GM12878 (cell line): ENCODE measurements at regions not wholly inside any gene's neighbourhood (a gene's known extent, or its start where the extent isn't known, plus 50 kb on each side); places are given as distances from the start of the nearest gene placed in this dataset.

Source experiments
- ATAC-seq: fragments of 200-7000 bp; cut with Tn5 transposase; 3 replicates; pipeline ENCODE4 v1.9.1; 2020; ENCODE audit warnings: mild to moderate bottlenecking, moderate library complexity
- BruUV-seq: library from RNA; stranded (reverse); fragments of 400-500 nt; replicated peaks from 2 replicates; lab custom pipeline; 2021; lab: Mats Ljungman, UMichigan
- CTCF ChIA-PET: fragments of 300-600 bp; sonication (Branson Sonifier 250); formaldehyde crosslinking; extraction: SDS; loops from one replicate; lab custom pipeline; 2021; ENCODE audit warnings: inconsistent platforms; lab: Yijun Ruan, JAX
- POLR2A ChIA-PET: fragments of 350-600 bp; formaldehyde crosslinking; extraction: SDS; loops from one replicate; lab custom pipeline; 2021; ENCODE audit warnings: inconsistent platforms; lab: Charles Lee
- RAD21 ChIA-PET: fragments of 300-600 bp; sonication (Branson Sonifier 250); formaldehyde crosslinking; loops from one replicate; lab custom pipeline; 2023; ENCODE audit warnings: antibody characterized with exemption; ENCODE audit not compliant: unreplicated experiment; lab: Charles Lee
- SMC1A ChIA-PET: fragments of 300-600 bp; sonication (Branson Sonifier 250); formaldehyde crosslinking; loops from one replicate; lab custom pipeline; 2023; ENCODE audit not compliant: unreplicated experiment, uncharacterized antibody; lab: Charles Lee
- DNase-seq: peaks from one replicate; pipeline ENCODE4 v3.0.0-alpha.2; 2011; ENCODE audit warnings: low read depth, low spot score
- FAIRE-seq: peaks from 3 replicates; lab custom pipeline; 2011; peaks lifted over from hg19 to GRCh38; lab: Jason Lieb, UNC
- H2AFZ ChIP-seq: 2 replicates; pipeline ENCODE4 v1.6.0; 2011; ENCODE audit warnings: low read depth, low read length, control low read depth; ENCODE audit not compliant: control insufficient read depth
- H3K27ac ChIP-seq: 2 replicates; pipeline ENCODE4 v1.5.1; 2011; ENCODE audit warnings: control low read depth; ENCODE audit not compliant: control insufficient read depth, insufficient read depth
- H3K27me3 ChIP-seq, 2 experiments: replicated peaks in 1 of 2; 2 replicates each; pipeline versions ENCODE4 v1.6.0 to v1.6.1; 2011; ENCODE audit warnings: low read length in 1 of 2; ENCODE audit not compliant: control insufficient read depth in 2 of 2, insufficient read depth in 2 of 2
- H3K36me3 ChIP-seq, 2 experiments: 2 replicates each; pipeline ENCODE4 v1.5.1; 2011; ENCODE audit warnings: low read length in 1 of 2; ENCODE audit not compliant: control insufficient read depth in 2 of 2, insufficient read depth in 2 of 2
- H3K4me1 ChIP-seq: 2 replicates; pipeline ENCODE4 v1.6.1; 2011; ENCODE audit warnings: mild to moderate bottlenecking, low read length, moderate library complexity, mixed read lengths; ENCODE audit not compliant: control insufficient read depth, insufficient read depth
- H3K4me2 ChIP-seq: 2 replicates; pipeline ENCODE4 v1.6.0; 2011; ENCODE audit warnings: control low read depth; ENCODE audit not compliant: control insufficient read depth, insufficient read depth
- H3K4me3 ChIP-seq: fragments of 200-600 bp; sonication (generic); 2 replicates; pipeline ENCODE4 v1.5.1; 2016
- H3K79me2 ChIP-seq: 2 replicates; pipeline ENCODE4 v1.6.0; 2011; ENCODE audit warnings: low read length; ENCODE audit not compliant: control insufficient read depth, insufficient read depth
- H3K9ac ChIP-seq: 2 replicates; pipeline ENCODE4 v1.8.0; 2011; ENCODE audit warnings: low read length, control low read depth, mixed read lengths; ENCODE audit not compliant: control insufficient read depth, insufficient read depth
- H3K9me3 ChIP-seq: replicated peaks from 3 replicates; pipeline ENCODE4 v1.5.1; 2011; ENCODE audit warnings: mild to moderate bottlenecking, low read length; ENCODE audit not compliant: control insufficient read depth, insufficient read depth
- H4K20me1 ChIP-seq: 2 replicates; pipeline ENCODE4 v1.6.0; 2011; ENCODE audit not compliant: control insufficient read depth, insufficient read depth
- ASH2L ChIP-seq: fragments of 300-600, 200-600 bp; sonication (generic); IDR thresholded peaks from 2 replicates; pipeline ENCODE4 v1.6.1; 2017; ENCODE audit warnings: low read depth, mild to moderate bottlenecking, borderline replicate concordance
- EED ChIP-seq: sonication (generic); IDR thresholded peaks from 2 replicates; pipeline ENCODE4 v1.6.1; 2016; ENCODE audit warnings: antibody characterized with exemption, low read depth
- ESRRA ChIP-seq: IDR thresholded peaks from 2 replicates; pipeline ENCODE4 v1.6.1; 2012; ENCODE audit warnings: mild to moderate bottlenecking, low read length, improper control_type of control experiment
- RCOR1 ChIP-seq: conservative IDR thresholded peaks from 2 replicates; pipeline ENCODE4 v1.6.1; 2012; ENCODE audit warnings: low read depth, low read length, improper control_type of control experiment
- SREBF1 ChIP-seq: IDR thresholded peaks from 2 replicates; pipeline ENCODE4 v1.6.1; 2012; ENCODE audit warnings: mild to moderate bottlenecking, low read length
- WGBS: methylation state at CpG from one replicate; pipeline ENCODE4 v1.1.6; 2016; ENCODE audit warnings: low lambda C conversion rate; ENCODE audit not compliant: insufficient replicate concordance, insufficient coverage; ENCODE audit errors: missing lambda C conversion rate; 5-methylcytosine and 5-hydroxymethylcytosine counted together
- in situ Hi-C: fragments of 300-500 bp; cut with MboI; formaldehyde crosslinking; loops from 9 replicates; pipeline ENCODE4 v1.14.3; 2018; ENCODE audit warnings: mixed read lengths
- intact Hi-C: fragments of 100-400 bp; cut with micrococcal nuclease; formaldehyde crosslinking; loops from one replicate; pipeline ENCODE4 v1.14.2; 2022; ENCODE audit not compliant: unreplicated experiment
- TF ChIP-seq, protein P1 (sequence below): fragments of 450-650 bp; conservative IDR thresholded peaks from 2 replicates; pipeline ENCODE4 v1.6.1; 2017; ENCODE audit warnings: mild to moderate bottlenecking, moderate library complexity
- TF ChIP-seq, protein P2 (sequence below): fragments of 450-650 bp; IDR thresholded peaks from 2 replicates; pipeline ENCODE4 v1.6.1; 2017; ENCODE audit warnings: low read depth, mild to moderate bottlenecking, moderate library complexity
- TF ChIP-seq, protein P3 (sequence below): fragments of 150-350 bp; IDR thresholded peaks from 2 replicates; pipeline ENCODE4 v1.6.1; 2014; ENCODE audit warnings: mild to moderate bottlenecking, low read depth, low read length
- TF ChIP-seq, protein P4 (sequence below): IDR thresholded peaks from 2 replicates; pipeline ENCODE4 v1.6.1; 2011; ENCODE audit warnings: low read depth, mild to moderate bottlenecking, low read length, moderate library complexity, borderline replicate concordance; ENCODE audit errors: extremely low read depth
- TF ChIP-seq, protein P5 (sequence below): fragments of 450-650 bp; formaldehyde crosslinking; IDR thresholded peaks from 2 replicates; pipeline ENCODE4 v1.5.0; 2022; ENCODE audit warnings: mild to moderate bottlenecking, missing genetic modification characterization

DNA sequence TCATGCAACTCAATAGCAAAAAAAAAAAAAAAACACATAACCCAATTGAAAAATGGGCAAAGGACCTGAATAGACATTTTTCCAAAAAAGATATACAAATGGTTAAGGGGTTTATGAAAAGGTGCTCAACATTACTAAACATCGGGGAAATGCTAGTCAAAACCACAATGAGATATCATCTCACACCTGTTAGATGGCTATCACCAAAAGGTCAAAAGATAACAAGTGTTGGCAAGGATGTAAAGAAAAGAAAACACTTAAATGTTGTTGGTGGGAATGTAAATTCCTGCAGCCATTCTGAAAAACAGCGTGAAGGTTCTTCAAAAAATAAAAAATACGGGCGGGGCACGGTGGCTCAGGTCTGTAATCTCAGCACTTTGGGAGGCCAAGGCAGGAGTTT, 112.4 kb upstream of the CAB39 start (continued):
- no peak for TF ChIP-seq ESRRA
- TF ChIP-seq, all 136 proteins: peak for 9

DNA sequence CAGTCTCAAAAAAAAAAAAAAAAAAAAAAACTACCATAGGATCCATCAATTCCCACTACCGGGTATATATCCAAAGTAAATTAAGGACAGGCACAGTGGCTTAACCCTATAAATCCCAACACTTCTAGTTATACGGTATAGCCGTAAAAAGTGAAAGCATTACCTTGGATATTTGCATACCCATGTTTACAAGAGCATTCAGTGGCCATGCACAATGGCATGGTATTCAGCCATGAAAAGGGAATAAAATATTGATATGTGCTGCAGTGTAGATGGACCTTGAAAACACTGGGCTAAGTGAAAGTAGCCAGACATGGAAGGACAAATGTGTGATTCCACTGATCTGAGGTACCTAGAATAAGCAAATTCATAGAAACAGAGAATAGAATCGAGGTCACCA, 111.8 kb upstream of the CAB39 start:
- no TSS peak for BruUV-seq
- H3K4me3 ChIP-seq: peak overlapping the region; percentile 30; the same call in 1 of the 2 replicates
- no peak for TF ChIP-seq EED
- TF ChIP-seq SREBF1: no peak
- TF ChIP-seq, protein P1, sequence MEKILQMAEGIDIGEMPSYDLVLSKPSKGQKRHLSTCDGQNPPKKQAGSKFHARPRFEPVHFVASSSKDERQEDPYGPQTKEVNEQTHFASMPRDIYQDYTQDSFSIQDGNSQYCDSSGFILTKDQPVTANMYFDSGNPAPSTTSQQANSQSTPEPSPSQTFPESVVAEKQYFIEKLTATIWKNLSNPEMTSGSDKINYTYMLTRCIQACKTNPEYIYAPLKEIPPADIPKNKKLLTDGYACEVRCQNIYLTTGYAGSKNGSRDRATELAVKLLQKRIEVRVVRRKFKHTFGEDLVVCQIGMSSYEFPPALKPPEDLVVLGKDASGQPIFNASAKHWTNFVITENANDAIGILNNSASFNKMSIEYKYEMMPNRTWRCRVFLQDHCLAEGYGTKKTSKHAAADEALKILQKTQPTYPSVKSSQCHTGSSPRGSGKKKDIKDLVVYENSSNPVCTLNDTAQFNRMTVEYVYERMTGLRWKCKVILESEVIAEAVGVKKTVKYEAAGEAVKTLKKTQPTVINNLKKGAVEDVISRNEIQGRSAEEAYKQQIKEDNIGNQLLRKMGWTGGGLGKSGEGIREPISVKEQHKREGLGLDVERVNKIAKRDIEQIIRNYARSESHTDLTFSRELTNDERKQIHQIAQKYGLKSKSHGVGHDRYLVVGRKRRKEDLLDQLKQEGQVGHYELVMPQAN: no peak
- no peak for TF ChIP-seq RCOR1
- TF ChIP-seq, protein P2, sequence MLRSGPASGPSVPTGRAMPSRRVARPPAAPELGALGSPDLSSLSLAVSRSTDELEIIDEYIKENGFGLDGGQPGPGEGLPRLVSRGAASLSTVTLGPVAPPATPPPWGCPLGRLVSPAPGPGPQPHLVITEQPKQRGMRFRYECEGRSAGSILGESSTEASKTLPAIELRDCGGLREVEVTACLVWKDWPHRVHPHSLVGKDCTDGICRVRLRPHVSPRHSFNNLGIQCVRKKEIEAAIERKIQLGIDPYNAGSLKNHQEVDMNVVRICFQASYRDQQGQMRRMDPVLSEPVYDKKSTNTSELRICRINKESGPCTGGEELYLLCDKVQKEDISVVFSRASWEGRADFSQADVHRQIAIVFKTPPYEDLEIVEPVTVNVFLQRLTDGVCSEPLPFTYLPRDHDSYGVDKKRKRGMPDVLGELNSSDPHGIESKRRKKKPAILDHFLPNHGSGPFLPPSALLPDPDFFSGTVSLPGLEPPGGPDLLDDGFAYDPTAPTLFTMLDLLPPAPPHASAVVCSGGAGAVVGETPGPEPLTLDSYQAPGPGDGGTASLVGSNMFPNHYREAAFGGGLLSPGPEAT: no peak
- TF ChIP-seq ASH2L: 0 out of 2 replicates have a peak, but pooled peaks have one; percentile 20
- TF ChIP-seq, protein P3, sequence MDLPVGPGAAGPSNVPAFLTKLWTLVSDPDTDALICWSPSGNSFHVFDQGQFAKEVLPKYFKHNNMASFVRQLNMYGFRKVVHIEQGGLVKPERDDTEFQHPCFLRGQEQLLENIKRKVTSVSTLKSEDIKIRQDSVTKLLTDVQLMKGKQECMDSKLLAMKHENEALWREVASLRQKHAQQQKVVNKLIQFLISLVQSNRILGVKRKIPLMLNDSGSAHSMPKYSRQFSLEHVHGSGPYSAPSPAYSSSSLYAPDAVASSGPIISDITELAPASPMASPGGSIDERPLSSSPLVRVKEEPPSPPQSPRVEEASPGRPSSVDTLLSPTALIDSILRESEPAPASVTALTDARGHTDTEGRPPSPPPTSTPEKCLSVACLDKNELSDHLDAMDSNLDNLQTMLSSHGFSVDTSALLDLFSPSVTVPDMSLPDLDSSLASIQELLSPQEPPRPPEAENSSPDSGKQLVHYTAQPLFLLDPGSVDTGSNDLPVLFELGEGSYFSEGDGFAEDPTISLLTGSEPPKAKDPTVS: no peak
- TF ChIP-seq, protein P4, sequence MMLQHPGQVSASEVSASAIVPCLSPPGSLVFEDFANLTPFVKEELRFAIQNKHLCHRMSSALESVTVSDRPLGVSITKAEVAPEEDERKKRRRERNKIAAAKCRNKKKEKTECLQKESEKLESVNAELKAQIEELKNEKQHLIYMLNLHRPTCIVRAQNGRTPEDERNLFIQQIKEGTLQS: no peak
- TF ChIP-seq, protein P5, sequence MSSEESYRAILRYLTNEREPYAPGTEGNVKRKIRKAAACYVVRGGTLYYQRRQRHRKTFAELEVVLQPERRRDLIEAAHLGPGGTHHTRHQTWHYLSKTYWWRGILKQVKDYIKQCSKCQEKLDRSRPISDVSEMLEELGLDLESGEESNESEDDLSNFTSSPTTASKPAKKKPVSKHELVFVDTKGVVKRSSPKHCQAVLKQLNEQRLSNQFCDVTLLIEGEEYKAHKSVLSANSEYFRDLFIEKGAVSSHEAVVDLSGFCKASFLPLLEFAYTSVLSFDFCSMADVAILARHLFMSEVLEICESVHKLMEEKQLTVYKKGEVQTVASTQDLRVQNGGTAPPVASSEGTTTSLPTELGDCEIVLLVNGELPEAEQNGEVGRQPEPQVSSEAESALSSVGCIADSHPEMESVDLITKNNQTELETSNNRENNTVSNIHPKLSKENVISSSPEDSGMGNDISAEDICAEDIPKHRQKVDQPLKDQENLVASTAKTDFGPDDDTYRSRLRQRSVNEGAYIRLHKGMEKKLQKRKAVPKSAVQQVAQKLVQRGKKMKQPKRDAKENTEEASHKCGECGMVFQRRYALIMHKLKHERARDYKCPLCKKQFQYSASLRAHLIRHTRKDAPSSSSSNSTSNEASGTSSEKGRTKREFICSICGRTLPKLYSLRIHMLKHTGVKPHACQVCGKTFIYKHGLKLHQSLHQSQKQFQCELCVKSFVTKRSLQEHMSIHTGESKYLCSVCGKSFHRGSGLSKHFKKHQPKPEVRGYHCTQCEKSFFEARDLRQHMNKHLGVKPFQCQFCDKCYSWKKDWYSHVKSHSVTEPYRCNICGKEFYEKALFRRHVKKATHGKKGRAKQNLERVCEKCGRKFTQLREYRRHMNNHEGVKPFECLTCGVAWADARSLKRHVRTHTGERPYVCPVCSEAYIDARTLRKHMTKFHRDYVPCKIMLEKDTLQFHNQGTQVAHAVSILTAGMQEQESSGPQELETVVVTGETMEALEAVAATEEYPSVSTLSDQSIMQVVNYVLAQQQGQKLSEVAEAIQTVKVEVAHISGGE (CRISPR knock-in tag): no peak

More for the DNA sequence above, 111.8 kb upstream of the CAB39 start:
- no peaks in the 10 kb centered on the region for H3K27me3 ChIP-seq
- H3K4me2 ChIP-seq: peak overlapping the region; percentile 90
- DNase-seq (no peak), FAIRE-seq (no peak), ATAC-seq (peak; percentile 38)
- SMC1A ChIA-PET: interaction anchor here (0.7 to 6.4 kb wide), 28 partner anchors 10 to 399 kb away, joined by 3 to 82 read pairs (median 5); partner anchors contain the start of gene SP100
- RAD21 ChIA-PET: interaction anchor here (0.8 to 4.3 kb wide), 23 partner anchors 8 to 398 kb away, joined by 3 to 62 read pairs (median 11); partner anchors contain the start of gene SP140L
- no peaks in the 10 kb centered on the region for H3K36me3 ChIP-seq
- POLR2A ChIA-PET: interaction anchor here (0.8 to 2.4 kb wide), 12 partner anchors 11 to 381 kb away, joined by 3 to 41 read pairs (median 6); partner anchors contain the start of genes SP110 and SP140
- H4K20me1 ChIP-seq: no peaks in the 10 kb centered on the region
- H3K9me3 ChIP-seq: peaks cover 10% of the 10 kb centered on the region
- peak overlapping the region; percentile 66 for H3K9ac ChIP-seq
- in situ Hi-C loops (loop anchor here (5.0 kb wide), 1 partner anchor 394 kb away; no protein-coding TSS in a partner anchor), intact Hi-C loops (loop anchor here (1.0 to 5.0 kb wide), 5 partner anchors 12 to 396 kb away; no protein-coding TSS in a partner anchor)
- H3K79me2 ChIP-seq: peaks cover 5% of the 10 kb centered on the region
- H3K4me1 ChIP-seq: peaks cover 61% of the 10 kb centered on the region
- CTCF ChIA-PET: interaction anchor here (1.0 to 2.7 kb wide), 10 partner anchors 10 to 398 kb away, joined by 3 to 21 read pairs (median 6); no protein-coding TSS in a partner anchor
- no peak overlapping the region; the same call in 1 of the 2 replicates for H2AFZ ChIP-seq
- WGBS: 0% methylated on average over 4 of the region's 4 CpGs
- H3K27ac ChIP-seq: peak overlapping the region; percentile 86
